ENCODE measurements at regions not wholly inside any gene's neighbourhood (a gene's known extent, or its start where the extent isn't known, plus 50 kb on each side); places are given as distances from the start of the nearest gene placed in this dataset.

GRCh38 chr4:32061916-32062315, 1341.7 kb downstream of the PCDH7 start:
- CTCF ChIA-PET (ENCODE audit: partially characterized antibody): no interaction called here
- H4K91ac ChIP-seq (replicated peaks; ENCODE audit: insufficient read length, low read length): no peak overlapping the region
- no peak overlapping the region for H3K9ac ChIP-seq (replicated peaks in 1 of 4; ENCODE audit: extremely low read depth in 1 of 4, low read depth in 3 of 4, low read length in 3 of 4)
- TF ChIP-seq SAP30 (IDR thresholded peaks at IDR 0.05; ENCODE audit: insufficient read depth, insufficient replicate concordance, low read length) (no peak), BACH1 (IDR thresholded peaks at IDR 0.05; ENCODE audit: low read length) (no peak), RNF2 (IDR thresholded peaks at IDR 0.05; ENCODE audit: borderline replicate concordance, low read depth, low read length, missing control alignments, poor library complexity, severe bottlenecking) (no peak), CHD2 (IDR thresholded peaks at IDR 0.05; ENCODE audit: low read length) (no peak), SIRT6 (IDR thresholded peaks at IDR 0.05; ENCODE audit: low read length) (no peak), SUZ12 (IDR thresholded peaks at IDR 0.05; ENCODE audit: low read length) (no peak), POLR2AphosphoS5 (IDR thresholded peaks at IDR 0.05; ENCODE audit: low read depth, low read length) (no peak), FOSL1 (IDR thresholded peaks at IDR 0.05; ENCODE audit: insufficient read depth, low read depth, low read length) (no peak)
- no peaks in the 10 kb centered on the region for H3K4me1 ChIP-seq (replicated peaks in 1 of 4; ENCODE audit: control insufficient read depth in 3 of 4, insufficient read depth in 4 of 4, low read length in 3 of 4)
- DNase-seq (ENCODE audit: low read depth in 1 of 2, low spot score in 2 of 2): no peak
- no peak overlapping the region for H3K18ac ChIP-seq (ENCODE audit: extremely low read depth, low read length)
- POLR2A ChIA-PET (ENCODE audit: partially characterized antibody): no interaction called here
- no peak overlapping the region for H3K4me2 ChIP-seq (ENCODE audit: insufficient read depth in 1 of 2, low read depth in 2 of 2, low read length in 2 of 2)
- no peaks in the 10 kb centered on the region for H3K79me1 ChIP-seq (ENCODE audit: low read depth, low read length)
- H4K20me1 ChIP-seq (replicated peaks in 1 of 2; ENCODE audit: control insufficient read depth in 1 of 2, insufficient read depth in 2 of 2, low read length in 2 of 2): no peaks in the 10 kb centered on the region
- H2BK12ac ChIP-seq (ENCODE audit: low read depth, low read length): no peak overlapping the region
- H3K56ac ChIP-seq (replicated peaks; ENCODE audit: insufficient read length, low read depth, low read length): no peak overlapping the region
- FAIRE-seq: no peak
- 95% methylated on average over 2 of the region's 2 CpGs; no CpG with 5 or more reads in 1 of the 2 experiments for WGBS, 2 experiments (ENCODE audit: extremely low coverage in 1 of 2, insufficient coverage in 1 of 2, insufficient read length in 1 of 2, insufficient replicate concordance in 2 of 2, low coverage in 1 of 2, low lambda C conversion rate in 2 of 2, missing lambda C conversion rate in 1 of 2)
- H4K5ac ChIP-seq (ENCODE audit: insufficient read length, low read depth, low read length): no peak overlapping the region
- no peaks in the 10 kb centered on the region for H3K79me2 ChIP-seq (ENCODE audit: control insufficient read depth in 1 of 2, insufficient read depth in 2 of 2, low read length in 2 of 2)
- no peaks in the 10 kb centered on the region for H3K23me2 ChIP-seq (ENCODE audit: low read depth, low read length)
- H2BK120ac ChIP-seq (replicated peaks; ENCODE audit: low read depth, low read length): no peak overlapping the region
- no peak overlapping the region for H2AK5ac ChIP-seq (ENCODE audit: low read depth, low read length)
- H2BK20ac ChIP-seq (ENCODE audit: low read length): no peak overlapping the region
- H3K4ac ChIP-seq (replicated peaks; ENCODE audit: insufficient read length, low read depth, low read length): no peak overlapping the region
- H3K9me3 ChIP-seq (ENCODE audit: insufficient read depth in 2 of 2, low read depth in 1 of 2, low read length in 1 of 2): no peaks in the 10 kb centered on the region
- no peak overlapping the region for H2BK15ac ChIP-seq (ENCODE audit: low read length)
- no peak overlapping the region for H4K8ac ChIP-seq (ENCODE audit: extremely low read depth, insufficient read depth, low read length)
- no peak overlapping the region for H3K27ac ChIP-seq (ENCODE audit: low read depth, low read length)
- H3K27me3 ChIP-seq (replicated peaks in 1 of 4; ENCODE audit: control insufficient read depth in 3 of 4, extremely low read depth in 1 of 4, insufficient read depth in 3 of 4, low read length in 3 of 4): no peaks in the 10 kb centered on the region
- H2AFZ ChIP-seq (ENCODE audit: low read length): no peak overlapping the region
- H2BK5ac ChIP-seq (ENCODE audit: low read depth, low read length): no peak overlapping the region
- H3K36me3 ChIP-seq (ENCODE audit: control insufficient read depth in 2 of 4, insufficient read depth in 4 of 4, low read length in 3 of 4): no peaks in the 10 kb centered on the region
- H3K14ac ChIP-seq (ENCODE audit: insufficient read length): no peak overlapping the region
- H3K4me3 ChIP-seq (ENCODE audit: extremely low read depth in 1 of 4, insufficient read depth in 2 of 4, low read depth in 3 of 4, low read length in 4 of 4): no peak overlapping the region
- H3K23ac ChIP-seq (ENCODE audit: insufficient read length): no peak overlapping the region
